HCT116 (cell line): ENCODE measurements at regions not wholly inside any gene's neighbourhood (a gene's known extent, or its start where the extent isn't known, plus 50 kb on each side); places are given as distances from the start of the nearest gene placed in this dataset.
A peak's percentile ranks its signal among the peaks of the same experiment; 100 is the strongest.

ENCODE experiments used
- ATAC-seq: fragments of 200-7000 bp; cut with Tn5 transposase; 2 replicates; pipeline ENCODE4 v1.9.1; 2020; ENCODE audit warnings: mild to moderate bottlenecking, moderate library complexity
- BruUV-seq: library from RNA; stranded (reverse); fragments of 400-500 nt; replicated peaks from 2 replicates; lab custom pipeline; 2021; lab: Mats Ljungman, UMichigan
- CTCF ChIA-PET: fragments of 300-600 bp; sonication (Branson Sonifier 250); formaldehyde crosslinking; loops from one replicate; lab custom pipeline; 2021; ENCODE audit warnings: antibody characterized with exemption; lab: Charles Lee
- POLR2A ChIA-PET: fragments of 300-600, 350-600 bp; sonication (Branson Sonifier 250); formaldehyde crosslinking; loops from one replicate; lab custom pipeline; 2021; ENCODE audit warnings: antibody characterized with exemption; lab: Charles Lee
- RAD21 ChIA-PET, 2 experiments: fragments of 300-600 bp; sonication (Branson Sonifier 250); formaldehyde crosslinking; loops; one replicate each; lab custom pipeline; 2023; ENCODE audit warnings: low total read pairs in 2 of 2; ENCODE audit not compliant: uncharacterized antibody in 2 of 2, unreplicated experiment in 2 of 2, low non-redundant PET in 1 of 2; lab: Charles Lee
- DNase-seq: peaks from one replicate; pipeline ENCODE4 v3.0.0-alpha.2; 2010; ENCODE audit warnings: low read depth, low spot score
- H2AFZ ChIP-seq: fragments of 200-600 bp; shearing (Covaris generic), sonication (generic); 2 replicates; pipeline ENCODE4 v1.6.1; 2017; ENCODE audit warnings: low read depth, mixed run types, mixed read lengths, antibody characterized with exemption, low read length; ENCODE audit not compliant: poor library complexity, severe bottlenecking
- H3K27ac ChIP-seq: 2 replicates; pipeline ENCODE4 v1.5.1; 2012; ENCODE audit warnings: low read depth, low read length
- H3K27me3 ChIP-seq: fragments of 200-600 bp; sonication (generic); 2 replicates; pipeline ENCODE4 v1.6.1; 2016; ENCODE audit warnings: mixed run types, low read length, mixed read lengths; ENCODE audit not compliant: insufficient read depth
- H3K36me3 ChIP-seq, 2 experiments: fragments of 200-500 bp in 1 of 2; fragments of 200-600 bp in 1 of 2; sonication (Bioruptor generic) in 1 of 2; sonication (generic) in 1 of 2; 2 replicates each; pipeline versions ENCODE4 v1.5.1 to v1.6.1; 2014 to 2016; ENCODE audit warnings: low read length in 2 of 2, inconsistent platforms in 1 of 2, mixed read lengths in 1 of 2, mixed run types in 1 of 2; ENCODE audit not compliant: insufficient read depth in 2 of 2, control insufficient read depth in 1 of 2
- H3K4me1 ChIP-seq, 2 experiments: fragments of 200-600 bp in 1 of 2; sonication (generic) in 1 of 2; 2 replicates each; pipeline versions ENCODE4 v1.5.1 to v1.6.1; 2012 to 2017; ENCODE audit warnings: low read length in 2 of 2, inconsistent platforms in 1 of 2, mild to moderate bottlenecking in 1 of 2, mixed read lengths in 1 of 2, mixed run types in 1 of 2, moderate library complexity in 1 of 2; ENCODE audit not compliant: insufficient read depth in 2 of 2, control insufficient read depth in 1 of 2
- H3K4me2 ChIP-seq: fragments of 200-600 bp; sonication (generic); 2 replicates; pipeline ENCODE4 v1.6.1; 2017; ENCODE audit warnings: mixed run types, low read length, mixed read lengths
- H3K4me3 ChIP-seq, 2 experiments: fragments of 200-600 bp in 1 of 2; sonication (generic) in 1 of 2; replicated peaks in 1 of 2; 2 replicates each; pipeline ENCODE4 v1.5.1; 2011 to 2016; ENCODE audit warnings: low read length in 2 of 2, control low read depth in 1 of 2, low read depth in 1 of 2, mild to moderate bottlenecking in 1 of 2, mixed read lengths in 1 of 2, mixed run types in 1 of 2
- H3K79me2 ChIP-seq: fragments of 200-600 bp; sonication (generic); 2 replicates; pipeline ENCODE4 v1.6.1; 2017; ENCODE audit warnings: mild to moderate bottlenecking, mixed run types, low read length, moderate library complexity, mixed read lengths; ENCODE audit not compliant: insufficient read depth
- H3K9ac ChIP-seq: fragments of 200-600 bp; sonication (generic); 2 replicates; pipeline ENCODE4 v1.6.1; 2016; ENCODE audit warnings: low read length, mixed read lengths
- H3K9me2 ChIP-seq: fragments of 200-600 bp; sonication (generic), shearing (Covaris generic); 2 replicates; pipeline ENCODE4 v1.6.1; 2017; ENCODE audit warnings: mixed run types, mild to moderate bottlenecking, moderate library complexity; ENCODE audit not compliant: insufficient read depth
- H3K9me3 ChIP-seq, 2 experiments: fragments of 200-500 bp in 1 of 2; fragments of 200-600 bp in 1 of 2; sonication (Bioruptor generic) in 1 of 2; sonication (generic) in 1 of 2; 2 replicates each; pipeline ENCODE4 v1.6.1; 2014 to 2017; ENCODE audit warnings: low read length in 2 of 2, mixed read lengths in 2 of 2, inconsistent platforms in 1 of 2, low read depth in 1 of 2, mild to moderate bottlenecking in 1 of 2, mixed run types in 1 of 2, moderate library complexity in 1 of 2; ENCODE audit not compliant: control insufficient read depth in 1 of 2, insufficient read depth in 1 of 2
- H4K20me1 ChIP-seq: fragments of 200-600 bp; sonication (generic), shearing (Covaris generic); 2 replicates; pipeline ENCODE4 v1.6.1; 2017; ENCODE audit warnings: mixed run types, mild to moderate bottlenecking, moderate library complexity; ENCODE audit not compliant: insufficient read depth
- CTCF ChIP-seq, 3 experiments: fragments of 200-600 bp in 1 of 3; sonication (generic) in 1 of 3; IDR thresholded peaks in 2 of 3; conservative IDR thresholded peaks in 1 of 3; 2 replicates each; pipeline ENCODE4 v1.5.1; 2012 to 2017; ENCODE audit warnings: low read depth in 2 of 3, low read length in 2 of 3, antibody characterized with exemption in 1 of 3, borderline replicate concordance in 1 of 3, control low read depth in 1 of 3, mild to moderate bottlenecking in 1 of 3, mixed read lengths in 1 of 3, mixed run types in 1 of 3, moderate library complexity in 1 of 3; ENCODE audit not compliant: insufficient read depth in 1 of 3
- ELF1 ChIP-seq: IDR thresholded peaks from 2 replicates; pipeline ENCODE4 v1.6.1; 2012; ENCODE audit warnings: low read depth, borderline replicate concordance
- JUND ChIP-seq: IDR thresholded peaks from 2 replicates; pipeline ENCODE4 v1.6.1; 2012
- POLR2A ChIP-seq: IDR thresholded peaks from 2 replicates; pipeline ENCODE4 v1.7.0; 2011; ENCODE audit warnings: borderline replicate concordance; ENCODE audit not compliant: insufficient read depth, insufficient read length; ENCODE audit errors: extremely low read depth
- RAD21 ChIP-seq: IDR thresholded peaks from 2 replicates; pipeline ENCODE4 v1.6.1; 2012; ENCODE audit warnings: low read depth, mild to moderate bottlenecking
- SIN3A ChIP-seq: IDR thresholded peaks from 2 replicates; pipeline ENCODE4 v1.6.1; 2012; ENCODE audit warnings: low read depth
- intact Hi-C: fragments of 100-400 bp; cut with micrococcal nuclease; formaldehyde crosslinking; loops from 2 replicates; pipeline ENCODE4 v1.10.0; 2022
- TF ChIP-seq, protein P1 (sequence below): IDR thresholded peaks from 2 replicates; pipeline ENCODE4 v1.6.1; 2011; ENCODE audit warnings: mild to moderate bottlenecking, low read length, moderate library complexity; ENCODE audit not compliant: insufficient replicate concordance; ENCODE audit errors: extremely low read depth

DNA sequence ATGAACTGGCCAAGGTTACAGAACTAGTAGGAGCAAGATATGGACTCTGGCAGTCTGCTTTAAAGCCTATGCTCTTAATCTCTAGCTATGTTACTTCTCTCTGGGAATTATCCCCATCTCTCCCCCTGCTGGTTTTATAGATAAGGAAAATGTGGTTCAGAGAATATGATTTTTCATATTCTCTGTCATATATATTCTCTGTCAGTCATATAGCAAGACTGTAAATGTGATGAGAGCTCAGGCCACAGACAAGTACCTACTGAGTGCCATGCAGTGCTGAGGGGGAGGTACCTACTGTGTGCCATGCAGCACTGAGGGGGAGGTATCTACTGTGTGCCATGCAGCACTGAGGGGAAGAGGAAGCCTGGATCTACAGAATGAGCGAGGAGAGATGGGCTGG is 220.3 kb upstream of the FGGY start:
- ATAC-seq (peak; percentile 40), DNase-seq (no peak)
- H3K36me3 ChIP-seq = no peaks in the 10 kb centered on the region
- H3K9ac ChIP-seq = no peak overlapping the region
- H3K27me3 ChIP-seq = no peaks in the 10 kb centered on the region
- no TSS peak for BruUV-seq
- no peaks in the 10 kb centered on the region for H4K20me1 ChIP-seq
- H3K4me2 ChIP-seq = no peak overlapping the region
- H3K9me2 ChIP-seq = no peaks in the 10 kb centered on the region
- H3K27ac ChIP-seq = no peak overlapping the region
- intact Hi-C loops = no loop called here
- no peaks in the 10 kb centered on the region for H3K4me1 ChIP-seq
- H3K79me2 ChIP-seq = no peaks in the 10 kb centered on the region
- CTCF ChIA-PET = interaction anchor here (1.0 kb wide), 1 partner anchor 683 kb away, joined by 3 read pairs; no protein-coding TSS in a partner anchor
- H2AFZ ChIP-seq = no peak overlapping the region
- no peaks in the 10 kb centered on the region for H3K9me3 ChIP-seq
- no peak for TF ChIP-seq SIN3A
- TF ChIP-seq JUND = no peak
- TF ChIP-seq RAD21 = peak; percentile 56
- TF ChIP-seq ELF1 = no peak
- TF ChIP-seq POLR2A = no peak
- TF ChIP-seq, protein P1, sequence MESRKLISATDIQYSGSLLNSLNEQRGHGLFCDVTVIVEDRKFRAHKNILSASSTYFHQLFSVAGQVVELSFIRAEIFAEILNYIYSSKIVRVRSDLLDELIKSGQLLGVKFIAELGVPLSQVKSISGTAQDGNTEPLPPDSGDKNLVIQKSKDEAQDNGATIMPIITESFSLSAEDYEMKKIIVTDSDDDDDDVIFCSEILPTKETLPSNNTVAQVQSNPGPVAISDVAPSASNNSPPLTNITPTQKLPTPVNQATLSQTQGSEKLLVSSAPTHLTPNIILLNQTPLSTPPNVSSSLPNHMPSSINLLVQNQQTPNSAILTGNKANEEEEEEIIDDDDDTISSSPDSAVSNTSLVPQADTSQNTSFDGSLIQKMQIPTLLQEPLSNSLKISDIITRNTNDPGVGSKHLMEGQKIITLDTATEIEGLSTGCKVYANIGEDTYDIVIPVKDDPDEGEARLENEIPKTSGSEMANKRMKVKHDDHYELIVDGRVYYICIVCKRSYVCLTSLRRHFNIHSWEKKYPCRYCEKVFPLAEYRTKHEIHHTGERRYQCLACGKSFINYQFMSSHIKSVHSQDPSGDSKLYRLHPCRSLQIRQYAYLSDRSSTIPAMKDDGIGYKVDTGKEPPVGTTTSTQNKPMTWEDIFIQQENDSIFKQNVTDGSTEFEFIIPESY = no peak
- peak in 1 of 3 experiments; percentile 12; a peak in 1 of 6 replicates for TF ChIP-seq CTCF (IDR thresholded peaks at IDR 0.05 in 2 of 3, conservative IDR thresholded peaks at IDR 0.05 in 1 of 3; ENCODE audit: borderline replicate concordance in 1 of 3, insufficient read depth in 1 of 3, low read depth in 2 of 3, low read length in 2 of 3)
- H3K4me3 ChIP-seq = no peak overlapping the region
- RAD21 ChIA-PET = no interaction called here
- POLR2A ChIA-PET = no interaction called here
